ENCODE measurements at regions not wholly inside any gene's neighbourhood (a gene's known extent, or its start where the extent isn't known, plus 50 kb on each side); places are given as distances from the start of the nearest gene placed in this dataset.

DNA sequence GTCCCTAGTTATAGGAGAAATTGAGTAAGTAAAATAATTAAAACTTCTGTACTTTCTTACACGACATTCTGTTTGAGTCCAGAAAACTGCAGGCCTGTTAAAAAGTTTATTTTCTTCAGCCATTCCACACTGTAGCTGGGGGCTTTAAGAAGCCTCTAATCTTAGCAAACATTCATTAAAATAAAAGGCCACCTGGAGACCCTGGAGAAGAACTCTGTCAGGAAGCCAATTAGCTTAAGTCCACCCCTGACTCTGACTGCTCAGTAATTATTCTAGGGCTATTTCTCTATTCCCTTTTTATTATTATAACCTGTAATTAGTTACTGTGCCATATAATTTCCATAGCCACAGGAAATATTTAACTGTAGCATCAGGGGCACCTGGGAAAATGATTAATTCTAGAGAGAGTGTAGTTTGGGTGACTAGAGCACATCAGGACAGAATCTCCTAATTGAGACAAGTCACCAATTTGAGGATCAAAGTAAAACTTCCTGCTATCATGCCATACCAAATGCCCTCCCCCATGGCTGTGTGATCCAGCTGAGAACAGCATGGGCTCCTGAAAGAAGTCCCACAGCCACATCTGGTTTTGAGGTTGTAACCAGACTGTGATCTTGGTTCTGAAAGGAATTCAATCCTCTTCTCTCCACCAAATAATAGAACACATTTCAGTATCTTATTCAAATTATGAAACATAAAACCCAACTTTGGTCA lies 1302.3 kb downstream of the XPNPEP1 start:
- TF ChIP-seq RAD21 (IDR thresholded peaks at IDR 0.05; ENCODE audit: low read depth) (no peak), TAF1 (IDR thresholded peaks at IDR 0.05; ENCODE audit: low read depth) (no peak), EP300 (IDR thresholded peaks at IDR 0.05; ENCODE audit: borderline replicate concordance) (no peak), CREB1 (IDR thresholded peaks at IDR 0.05; ENCODE audit: low read depth) (no peak)

Data from Ishikawa (cell line).